ENCODE measurements at regions not wholly inside any gene's neighbourhood (a gene's known extent, or its start where the extent isn't known, plus 50 kb on each side); places are given as distances from the start of the nearest gene placed in this dataset.

DNA sequence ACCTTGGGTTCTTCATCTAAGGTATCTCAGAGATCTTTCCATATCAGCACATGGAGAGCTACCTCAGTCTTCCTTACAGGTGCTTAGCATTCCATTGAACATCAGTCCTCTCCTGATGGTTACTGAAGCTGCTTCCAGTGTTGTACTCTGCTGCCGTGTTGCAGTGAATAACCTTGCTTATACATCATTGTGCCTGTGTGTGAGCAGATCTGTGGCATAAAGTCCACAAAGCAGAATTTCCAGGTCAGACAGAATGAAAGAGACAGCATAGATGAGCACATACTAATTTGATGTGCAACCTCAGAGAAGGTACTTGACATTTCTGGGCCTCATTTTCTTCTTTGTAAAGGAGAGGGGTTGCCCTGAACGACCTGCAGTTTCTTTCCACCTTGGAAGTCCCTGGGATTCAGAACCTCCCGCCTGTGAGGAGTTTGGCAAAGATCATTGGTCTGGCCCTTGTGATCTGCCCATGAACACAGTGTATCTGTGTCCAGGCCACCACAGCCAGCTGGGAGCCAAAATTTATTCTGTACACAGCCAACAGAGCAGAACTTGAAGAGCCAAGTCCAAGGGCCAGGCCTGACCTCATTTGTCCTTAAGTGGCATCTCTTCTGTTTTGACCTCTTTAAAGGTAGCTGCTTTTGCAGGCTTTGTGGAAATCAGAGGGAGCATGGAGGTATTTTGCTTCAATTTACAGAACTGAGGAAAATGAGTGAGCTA is 57.2 kb upstream of the SLC7A14 start:
- DNase-seq (no peak), ATAC-seq (no peak)
- TF ChIP-seq, protein P1, sequence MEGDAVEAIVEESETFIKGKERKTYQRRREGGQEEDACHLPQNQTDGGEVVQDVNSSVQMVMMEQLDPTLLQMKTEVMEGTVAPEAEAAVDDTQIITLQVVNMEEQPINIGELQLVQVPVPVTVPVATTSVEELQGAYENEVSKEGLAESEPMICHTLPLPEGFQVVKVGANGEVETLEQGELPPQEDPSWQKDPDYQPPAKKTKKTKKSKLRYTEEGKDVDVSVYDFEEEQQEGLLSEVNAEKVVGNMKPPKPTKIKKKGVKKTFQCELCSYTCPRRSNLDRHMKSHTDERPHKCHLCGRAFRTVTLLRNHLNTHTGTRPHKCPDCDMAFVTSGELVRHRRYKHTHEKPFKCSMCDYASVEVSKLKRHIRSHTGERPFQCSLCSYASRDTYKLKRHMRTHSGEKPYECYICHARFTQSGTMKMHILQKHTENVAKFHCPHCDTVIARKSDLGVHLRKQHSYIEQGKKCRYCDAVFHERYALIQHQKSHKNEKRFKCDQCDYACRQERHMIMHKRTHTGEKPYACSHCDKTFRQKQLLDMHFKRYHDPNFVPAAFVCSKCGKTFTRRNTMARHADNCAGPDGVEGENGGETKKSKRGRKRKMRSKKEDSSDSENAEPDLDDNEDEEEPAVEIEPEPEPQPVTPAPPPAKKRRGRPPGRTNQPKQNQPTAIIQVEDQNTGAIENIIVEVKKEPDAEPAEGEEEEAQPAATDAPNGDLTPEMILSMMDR (IDR thresholded peaks at IDR 0.05): no peak
- Histone ChIP-seq H3K4me1 (ENCODE audit: low read depth) (no peaks in the 10 kb centered on the region), H3K9me3 (no peaks in the 10 kb centered on the region), H3K36me3 (ENCODE audit: low read depth) (no peaks in the 10 kb centered on the region), H3K4me3 (no peak overlapping the region)
- intact Hi-C loops (cut with DNase I, micrococcal nuclease): no loop called here

- Histone ChIP-seq H3K4me1 (ENCODE audit: low read depth) (no peaks in the 10 kb centered on the region), H3K4me3 (no peak overlapping the region), H3K36me3 (ENCODE audit: low read depth) (no peaks in the 10 kb centered on the region), H3K9me3 (no peaks in the 10 kb centered on the region)
- ATAC-seq (no peak), DNase-seq (no peak)
- intact Hi-C loops (cut with DNase I, micrococcal nuclease): no loop called here
- TF ChIP-seq, protein P1 (IDR thresholded peaks at IDR 0.05): no peak
Observed at GRCh38 chr3:170641510-170642236, 55.8 kb upstream of the SLC7A14 start.

GRCh38 chr3:170640737-170641171 is 54.9 kb upstream of the SLC7A14 start:
- ATAC-seq (no peak), DNase-seq (no peak)
- intact Hi-C loops (cut with DNase I, micrococcal nuclease): no loop called here
- Histone ChIP-seq H3K36me3 (ENCODE audit: low read depth) (no peaks in the 10 kb centered on the region), H3K4me3 (no peak overlapping the region), H3K4me1 (ENCODE audit: low read depth) (no peaks in the 10 kb centered on the region), H3K9me3 (no peaks in the 10 kb centered on the region)
- TF ChIP-seq, protein P1 (IDR thresholded peaks at IDR 0.05): no peak

DNA sequence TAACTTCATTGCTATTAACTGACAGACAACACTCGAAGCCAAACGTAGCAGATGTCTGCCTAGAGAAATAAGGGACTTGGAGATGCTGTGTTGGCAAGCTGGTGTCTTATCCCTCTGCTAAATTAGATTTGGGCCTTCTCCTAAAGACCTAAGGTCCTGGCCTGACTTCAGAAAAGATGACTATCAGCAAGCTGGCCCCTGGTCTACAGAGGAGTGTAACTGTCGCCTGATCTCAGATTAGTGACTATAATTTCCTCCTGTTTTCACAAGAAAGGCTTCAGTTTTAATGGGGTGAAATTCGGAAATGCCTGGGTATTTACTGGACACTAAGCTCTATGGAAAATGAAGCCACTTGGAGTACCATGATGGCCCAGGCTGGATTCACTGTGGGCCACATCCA is 53.1 kb upstream of the SLC7A14 start:
- ATAC-seq (no peak), DNase-seq (no peak)
- intact Hi-C loops (cut with DNase I, micrococcal nuclease): no loop called here
- TF ChIP-seq, protein P1 (IDR thresholded peaks at IDR 0.05): no peak
- Histone ChIP-seq H3K4me1 (ENCODE audit: low read depth) (peaks cover 8% of the 10 kb centered on the region), H3K36me3 (ENCODE audit: low read depth) (no peaks in the 10 kb centered on the region), H3K9me3 (no peaks in the 10 kb centered on the region), H3K4me3 (no peak overlapping the region)

DNA sequence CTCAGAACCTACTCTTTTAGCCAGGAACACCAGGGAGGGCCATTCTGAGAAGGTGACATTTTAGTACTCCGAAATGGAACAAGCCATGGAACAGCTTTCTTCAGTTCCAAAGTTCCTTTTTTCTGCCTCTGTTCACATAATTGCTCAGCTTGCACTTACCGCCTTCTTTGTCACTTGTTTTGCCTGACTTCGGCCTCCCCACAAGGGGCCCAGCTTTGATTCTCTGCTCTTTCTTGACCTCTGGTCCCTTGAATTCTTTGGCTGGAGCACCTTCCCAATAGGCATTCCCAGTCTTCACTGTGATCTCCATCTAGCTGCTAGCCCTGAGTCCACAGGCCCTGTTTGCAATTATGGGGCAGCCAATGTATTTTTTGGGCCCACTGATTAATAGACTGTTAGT is 51.4 kb upstream of the SLC7A14 start:
- H3K9me3 ChIP-seq: no peaks in the 10 kb centered on the region
- TF ChIP-seq, protein P1 (IDR thresholded peaks at IDR 0.05): no peak
- no peak for ATAC-seq
- H3K4me3 ChIP-seq: no peak overlapping the region
- H3K4me1 ChIP-seq (ENCODE audit: low read depth): peaks cover 8% of the 10 kb centered on the region
- intact Hi-C loops (cut with DNase I, micrococcal nuclease): no loop called here
- DNase-seq: no peak
- H3K36me3 ChIP-seq (ENCODE audit: low read depth): no peaks in the 10 kb centered on the region
